ENCODE measurements at regions not wholly inside any gene's neighbourhood (a gene's known extent, or its start where the extent isn't known, plus 50 kb on each side); places are given as distances from the start of the nearest gene placed in this dataset.
"Not testable (repeated sequence)": the region's sequence is repeated elsewhere in the genome, so short reads cannot be mapped to it uniquely, and the experiment has no call there.

DNA sequence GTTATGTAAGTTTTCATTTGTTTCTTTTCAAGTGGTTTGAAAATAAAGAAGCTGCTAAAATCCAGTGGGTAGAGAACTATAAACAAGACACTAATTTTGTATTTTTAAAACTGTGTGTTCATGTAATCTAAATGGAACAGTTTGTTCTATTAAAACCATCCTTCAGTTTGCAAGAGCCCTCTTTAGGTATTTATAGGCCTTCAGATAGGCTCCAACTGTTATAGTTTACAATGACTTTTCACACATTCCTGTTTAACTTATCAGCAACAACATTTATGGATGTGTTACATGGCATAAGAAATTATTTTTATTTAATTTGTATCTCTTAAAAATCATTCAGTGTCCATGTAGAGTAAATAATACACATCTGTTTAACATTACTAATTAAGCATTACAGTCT, 126.7 kb upstream of the SLCO6A1 start:
- Histone ChIP-seq H3K27me3 (ENCODE audit: low read depth) (no peaks in the 10 kb centered on the region), H3K4me3 (no peak overlapping the region), H3K36me3 (no peaks in the 10 kb centered on the region), H3K4me1 (no peaks in the 10 kb centered on the region), H3K9me3 (no peaks in the 10 kb centered on the region), H3K27ac (no peak overlapping the region)
- DNase-seq (no peak), ATAC-seq (no peak)
- TF ChIP-seq, protein P1, sequence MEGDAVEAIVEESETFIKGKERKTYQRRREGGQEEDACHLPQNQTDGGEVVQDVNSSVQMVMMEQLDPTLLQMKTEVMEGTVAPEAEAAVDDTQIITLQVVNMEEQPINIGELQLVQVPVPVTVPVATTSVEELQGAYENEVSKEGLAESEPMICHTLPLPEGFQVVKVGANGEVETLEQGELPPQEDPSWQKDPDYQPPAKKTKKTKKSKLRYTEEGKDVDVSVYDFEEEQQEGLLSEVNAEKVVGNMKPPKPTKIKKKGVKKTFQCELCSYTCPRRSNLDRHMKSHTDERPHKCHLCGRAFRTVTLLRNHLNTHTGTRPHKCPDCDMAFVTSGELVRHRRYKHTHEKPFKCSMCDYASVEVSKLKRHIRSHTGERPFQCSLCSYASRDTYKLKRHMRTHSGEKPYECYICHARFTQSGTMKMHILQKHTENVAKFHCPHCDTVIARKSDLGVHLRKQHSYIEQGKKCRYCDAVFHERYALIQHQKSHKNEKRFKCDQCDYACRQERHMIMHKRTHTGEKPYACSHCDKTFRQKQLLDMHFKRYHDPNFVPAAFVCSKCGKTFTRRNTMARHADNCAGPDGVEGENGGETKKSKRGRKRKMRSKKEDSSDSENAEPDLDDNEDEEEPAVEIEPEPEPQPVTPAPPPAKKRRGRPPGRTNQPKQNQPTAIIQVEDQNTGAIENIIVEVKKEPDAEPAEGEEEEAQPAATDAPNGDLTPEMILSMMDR (IDR thresholded peaks at IDR 0.05): no peak
- intact Hi-C loops (cut with DNase I): no loop called here

DNA sequence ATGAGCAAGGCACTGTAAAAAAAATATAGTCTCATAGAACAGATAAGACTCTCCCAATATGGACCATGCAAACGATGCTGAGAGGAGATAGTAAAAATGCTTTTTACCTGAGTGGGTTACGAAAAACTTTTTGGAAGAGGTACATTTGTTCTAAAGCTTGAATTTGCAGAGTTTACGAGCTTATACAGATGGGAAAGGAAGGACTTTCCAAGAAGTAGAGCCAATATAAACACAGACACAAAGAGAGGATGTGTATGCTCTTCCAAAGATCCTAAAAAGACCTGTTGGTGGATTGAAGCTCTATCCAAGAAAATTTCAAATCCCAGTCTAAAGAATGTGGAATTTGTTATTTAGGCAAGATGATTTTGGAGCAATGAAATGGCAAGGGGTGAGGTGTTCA, 127.1 kb upstream of the SLCO6A1 start:
- no peaks in the 10 kb centered on the region for H3K36me3 ChIP-seq
- DNase-seq: no peak
- H3K4me1 ChIP-seq: no peaks in the 10 kb centered on the region
- H3K9me3 ChIP-seq: no peaks in the 10 kb centered on the region
- no peak overlapping the region for H3K27ac ChIP-seq
- H3K4me3 ChIP-seq: no peak overlapping the region
- no peaks in the 10 kb centered on the region for H3K27me3 ChIP-seq (ENCODE audit: low read depth)
- intact Hi-C loops (cut with DNase I): no loop called here
- TF ChIP-seq, protein P1 (IDR thresholded peaks at IDR 0.05): no peak
- no peak for ATAC-seq

DNA sequence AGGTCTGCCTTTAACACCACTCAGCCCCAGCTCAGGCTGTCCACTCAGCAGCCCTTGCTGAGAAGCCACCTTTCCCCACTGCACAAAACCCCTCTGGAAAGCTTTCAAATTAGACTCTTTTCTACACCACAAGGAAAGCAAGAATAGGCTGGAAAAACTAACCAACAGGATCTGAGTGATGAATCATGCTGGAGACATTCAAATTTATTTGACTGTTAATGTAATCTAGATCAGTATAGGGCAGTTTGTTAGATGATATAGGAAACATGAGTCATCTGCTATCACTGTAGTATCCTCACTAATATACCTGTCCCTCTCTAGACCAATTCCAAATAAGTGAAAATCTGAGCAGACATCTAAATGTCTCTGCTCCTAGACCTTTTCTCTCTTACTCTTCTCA, 127.8 kb upstream of the PAM start:
- no peak for DNase-seq
- no peaks in the 10 kb centered on the region for H3K9me3 ChIP-seq
- no peak for ATAC-seq
- intact Hi-C loops (cut with DNase I): no loop called here
- no peak overlapping the region for H3K4me3 ChIP-seq
- no peak overlapping the region for H3K27ac ChIP-seq
- no peaks in the 10 kb centered on the region for H3K27me3 ChIP-seq (ENCODE audit: low read depth)
- TF ChIP-seq, protein P1 (IDR thresholded peaks at IDR 0.05): no peak
- no peaks in the 10 kb centered on the region for H3K4me1 ChIP-seq
- H3K36me3 ChIP-seq: no peaks in the 10 kb centered on the region

DNA sequence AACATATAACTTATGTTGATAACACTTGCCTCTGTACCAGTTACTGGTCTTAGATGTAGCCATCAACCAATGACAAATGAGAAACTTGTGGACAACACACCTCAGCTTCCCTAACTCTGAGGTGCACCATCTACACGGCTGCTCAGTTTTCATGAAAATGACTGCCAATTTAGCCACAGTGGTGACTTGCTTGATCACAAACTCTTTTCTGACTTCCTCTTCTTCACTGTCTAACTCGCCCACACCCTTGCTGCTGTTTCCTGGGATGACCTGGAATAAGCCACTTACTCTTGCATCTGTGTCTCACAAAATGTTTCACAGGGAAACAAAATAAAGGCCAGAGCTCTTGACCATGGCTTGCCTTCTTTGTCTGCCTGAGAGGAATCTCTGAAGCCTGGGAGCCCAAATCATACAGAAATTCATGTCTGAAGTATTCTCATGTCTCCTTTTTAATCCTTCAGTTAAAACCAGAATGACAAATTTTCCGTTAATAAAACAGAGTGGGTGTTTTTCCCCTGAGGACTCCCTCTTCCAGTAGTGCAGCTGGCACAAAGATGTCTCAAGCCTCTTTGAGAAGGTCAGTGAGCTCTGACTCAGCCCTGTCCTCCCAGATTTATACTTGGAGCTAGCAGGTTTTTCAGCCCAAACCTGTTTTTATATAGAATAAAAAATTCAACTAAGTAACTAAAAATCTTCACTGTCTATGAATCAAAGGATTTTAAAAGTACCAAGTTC, 126.5 kb upstream of the PAM start:
- H3K36me3 ChIP-seq: no peaks in the 10 kb centered on the region
- DNase-seq (no peak), ATAC-seq (no peak)
- no peaks in the 10 kb centered on the region for H3K9me3 ChIP-seq
- intact Hi-C loops (cut with DNase I): no loop called here
- no peaks in the 10 kb centered on the region for H3K27me3 ChIP-seq (ENCODE audit: low read depth)
- no peak overlapping the region for H3K27ac ChIP-seq
- no peak overlapping the region for H3K4me3 ChIP-seq
- H3K4me1 ChIP-seq: no peaks in the 10 kb centered on the region
- TF ChIP-seq, protein P1 (IDR thresholded peaks at IDR 0.05): no peak

DNA sequence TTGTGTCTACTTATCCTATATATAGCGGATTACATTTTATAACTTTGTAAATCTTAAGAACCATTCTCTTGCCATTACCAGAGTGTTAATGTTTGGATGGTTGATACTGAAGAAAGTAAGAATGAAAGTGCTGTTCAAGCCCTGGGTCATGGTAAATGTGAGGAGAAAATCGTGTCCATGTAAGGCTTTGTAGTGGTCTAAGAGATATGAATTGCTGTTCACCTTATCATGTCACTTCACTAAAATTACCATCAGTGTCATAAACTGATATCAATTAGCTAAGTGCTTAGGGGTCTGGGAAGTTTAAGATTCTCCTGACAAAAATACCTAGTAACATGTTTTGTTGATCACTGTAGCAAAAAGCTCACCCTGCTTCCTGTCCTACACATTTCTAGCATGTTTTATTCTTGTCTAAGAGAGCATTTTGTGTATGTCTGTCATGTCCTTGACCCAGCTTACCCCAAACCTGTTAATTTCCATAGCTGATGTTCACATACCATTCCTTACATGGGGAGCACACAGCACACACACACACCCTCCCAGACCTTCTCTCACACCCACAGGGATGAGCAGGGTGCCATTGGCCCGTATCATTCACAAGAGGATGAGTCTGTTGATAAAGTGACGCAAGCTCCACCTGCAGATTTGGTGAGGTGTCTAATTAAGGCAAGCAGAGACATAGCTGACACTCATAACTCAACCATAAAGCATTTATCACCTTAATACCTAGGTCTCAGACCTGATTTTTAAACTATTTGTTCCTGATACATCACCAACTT, 125.1 kb upstream of the PAM start:
- no peak overlapping the region for H3K27ac ChIP-seq
- H3K27me3 ChIP-seq (ENCODE audit: low read depth): no peaks in the 10 kb centered on the region
- no peak for DNase-seq
- H3K4me1 ChIP-seq: no peaks in the 10 kb centered on the region
- no peaks in the 10 kb centered on the region for H3K36me3 ChIP-seq
- H3K4me3 ChIP-seq: no peak overlapping the region
- H3K9me3 ChIP-seq: peaks cover 3% of the 10 kb centered on the region
- no peak for ATAC-seq
- TF ChIP-seq, protein P1 (IDR thresholded peaks at IDR 0.05): no peak
- intact Hi-C loops (cut with DNase I): no loop called here

DNA sequence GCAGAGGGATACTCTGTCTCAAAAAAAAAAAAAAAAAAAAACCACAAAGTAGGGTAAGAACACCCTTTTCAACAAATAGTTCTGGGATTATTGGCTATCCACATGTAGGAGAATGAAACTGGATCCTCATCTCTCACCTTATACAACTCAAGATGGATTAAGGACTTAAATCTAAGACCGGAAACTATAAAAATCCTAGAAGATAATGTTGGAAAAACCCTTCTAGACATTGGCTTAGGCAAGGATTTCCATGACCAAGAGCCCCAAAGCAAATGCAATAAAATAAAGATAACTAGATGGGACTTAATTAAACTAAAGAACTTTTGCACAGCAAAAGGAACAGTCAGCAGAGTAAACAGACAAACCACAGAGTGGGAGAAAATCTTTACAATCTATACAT, 119.7 kb upstream of the PAM start:
- intact Hi-C loops (cut with DNase I); H3K9me3 ChIP-seq; H3K4me1 ChIP-seq; DNase-seq; H3K27me3 ChIP-seq (ENCODE audit: low read depth); H3K27ac ChIP-seq; ATAC-seq; H3K4me3 ChIP-seq; H3K36me3 ChIP-seq: not testable (repeated sequence)
